HG03442 (cell line): ENCODE measurements at regions not wholly inside any gene's neighbourhood (a gene's known extent, or its start where the extent isn't known, plus 50 kb on each side); places are given as distances from the start of the nearest gene placed in this dataset.
A peak's percentile ranks its signal among the peaks of the same experiment; 100 is the strongest.
"Not testable (repeated sequence)": the region's sequence is repeated elsewhere in the genome, so short reads cannot be mapped to it uniquely, and the experiment has no call there.

Source experiments
- ATAC-seq: cut with Tn5 transposase; IDR thresholded peaks from one replicate; pipeline ENCODE4 v1.9.1; 2021; ENCODE audit warnings: mild to moderate bottlenecking, moderate library complexity; ENCODE audit not compliant: unreplicated experiment

GRCh38 chrX:104391906-104392305 is 137.2 kb upstream of the ESX1 start:
- no peak for ATAC-seq

- ATAC-seq, result no peak
These were observed 122.2 kb upstream of the ESX1 start for GRCh38 chrX:104376937-104377336.

- ATAC-seq, result no peak
These were observed 117.8 kb upstream of the ESX1 start for GRCh38 chrX:104372547-104372946.

- no peak for ATAC-seq
These were observed 115.4 kb upstream of the ESX1 start for GRCh38 chrX:104370089-104370488.

GRCh38 chrX:104360774-104361173 is 106.0 kb upstream of the ESX1 start:
- ATAC-seq, result not testable (repeated sequence)

GRCh38 chrX:104359124-104359523 is 104.4 kb upstream of the ESX1 start:
- ATAC-seq, result no peak

- no peak for ATAC-seq
These were observed 96.5 kb upstream of the ESX1 start for GRCh38 chrX:104351173-104351769.

GRCh38 chrX:104347860-104348259 is 93.1 kb upstream of the ESX1 start:
- ATAC-seq, result no peak

- ATAC-seq, result peak; percentile 87
These were observed 88.8 kb upstream of the ESX1 start for GRCh38 chrX:104343428-104344129.

- ATAC-seq, result no peak
These were observed 87.3 kb upstream of the ESX1 start for GRCh38 chrX:104342065-104342464.

GRCh38 chrX:104335756-104336155 is 81.0 kb upstream of the ESX1 start:
- ATAC-seq, result no peak

- ATAC-seq, result no peak
These were observed 80.2 kb upstream of the ESX1 start for GRCh38 chrX:104334971-104335370.

- ATAC-seq, result no peak
These were observed 76.2 kb upstream of the ESX1 start for GRCh38 chrX:104330966-104331365.

- no peak for ATAC-seq
These were observed 75.0 kb upstream of the ESX1 start for GRCh38 chrX:104329731-104330130.

- no peak for ATAC-seq
These were observed 70.5 kb upstream of the ESX1 start for GRCh38 chrX:104325213-104325585.

GRCh38 chrX:104324461-104325212 is 69.9 kb upstream of the ESX1 start:
- no peak for ATAC-seq

GRCh38 chrX:104319346-104319745 is 64.6 kb upstream of the ESX1 start:
- ATAC-seq, result no peak

GRCh38 chrX:104318330-104319009 is 63.7 kb upstream of the ESX1 start:
- ATAC-seq, result no peak

- no peak for ATAC-seq
These were observed 62.0 kb upstream of the ESX1 start for GRCh38 chrX:104316739-104317138.

- no peak for ATAC-seq
These were observed 60.8 kb upstream of the ESX1 start for GRCh38 chrX:104315555-104315954.

GRCh38 chrX:104310657-104311254 is 56.0 kb upstream of the ESX1 start:
- no peak for ATAC-seq
